Upper lobe of left lung (tissue), 4 donors: ENCODE measurements at regions not wholly inside any gene's neighbourhood (a gene's known extent, or its start where the extent isn't known, plus 50 kb on each side); places are given as distances from the start of the nearest gene placed in this dataset.

Experiments used
- CTCF ChIP-seq, 6 experiments: fragments of 450-650 bp in 4 of 6; fragments of 200-600 bp in 2 of 6; sonication (generic) in 2 of 6; IDR thresholded peaks; one replicate each; pipeline ENCODE4 v1.5.1; 2016 to 2019; ENCODE audit warnings: antibody characterized with exemption in 6 of 6
- EP300 ChIP-seq, 4 donors: sonication (generic); formaldehyde crosslinking; IDR thresholded peaks; one replicate each; pipeline ENCODE4 v1.5.1; 2017; ENCODE audit warnings: antibody characterized with exemption in 4 of 4, control low read depth in 2 of 4
- POLR2A ChIP-seq, 4 donors: fragments of 450-650 bp; IDR thresholded peaks; one replicate each; pipeline ENCODE4 v1.5.1; 2016 to 2017; ENCODE audit warnings: antibody characterized with exemption in 4 of 4, mild to moderate bottlenecking in 2 of 4
- POLR2AphosphoS5 ChIP-seq, 2 donors: sonication (generic); formaldehyde crosslinking; IDR thresholded peaks; one replicate each; pipeline ENCODE4 v1.5.1; 2017; ENCODE audit warnings: antibody characterized with exemption in 2 of 2

DNA sequence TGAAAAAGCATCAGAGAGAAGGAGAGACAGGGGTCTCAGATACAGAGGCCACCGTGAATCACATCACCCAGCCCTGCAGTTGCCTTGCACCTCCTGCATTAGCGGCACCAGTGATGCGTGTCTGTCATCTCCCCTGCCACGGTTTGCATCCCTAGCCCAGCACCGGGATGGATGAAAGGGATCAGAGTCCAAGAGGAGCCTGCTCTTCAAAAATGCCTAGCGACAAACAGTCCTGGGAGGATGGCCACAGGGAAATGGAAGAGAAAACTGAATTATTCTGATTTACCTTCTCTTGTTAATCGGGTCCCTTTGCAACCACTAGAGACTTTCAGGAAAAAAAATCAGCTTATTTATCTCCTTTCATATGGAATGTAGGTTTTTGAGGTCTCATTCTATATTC, 495.6 kb upstream of the KIRREL3 start:
- TF ChIP-seq CTCF (IDR thresholded peaks at IDR 0.05) (no peak), EP300 (IDR thresholded peaks at IDR 0.05) (no peak), POLR2A (IDR thresholded peaks at IDR 0.05) (no peak), POLR2AphosphoS5 (IDR thresholded peaks at IDR 0.05) (no peak)
